ENCODE measurements at regions not wholly inside any gene's neighbourhood (a gene's known extent, or its start where the extent isn't known, plus 50 kb on each side); places are given as distances from the start of the nearest gene placed in this dataset.

- H2AFZ ChIP-seq (ENCODE audit: low read length), result no peak overlapping the region
- no peaks in the 10 kb centered on the region for H3K4me1 ChIP-seq (ENCODE audit: insufficient read depth, low read length, severe bottlenecking)
- no peaks in the 10 kb centered on the region for H3K27me3 ChIP-seq (ENCODE audit: insufficient read depth, low read length)
- no peak overlapping the region for H3K9ac ChIP-seq (ENCODE audit: low read length)
- H3K4me3 ChIP-seq (ENCODE audit: low read depth, low read length, poor library complexity, severe bottlenecking), result no peak overlapping the region
- no peaks in the 10 kb centered on the region for H4K20me1 ChIP-seq (ENCODE audit: insufficient read depth, low read length)
- no peaks in the 10 kb centered on the region for H3F3A ChIP-seq (ENCODE audit: insufficient read depth, low read length)
- H3K9me3 ChIP-seq (ENCODE audit: low read length), result no peaks in the 10 kb centered on the region
- H3K9me2 ChIP-seq (ENCODE audit: low read depth, low read length), result no peaks in the 10 kb centered on the region
- no peaks in the 10 kb centered on the region for H3K79me2 ChIP-seq (ENCODE audit: insufficient read depth, low read length)
- no peaks in the 10 kb centered on the region for H3K36me3 ChIP-seq (ENCODE audit: insufficient read depth, low read length)
- no peak overlapping the region for H3K27ac ChIP-seq (ENCODE audit: low read depth, low read length, poor library complexity, severe bottlenecking)
- no peak for TF ChIP-seq CTCF (IDR thresholded peaks at IDR 0.05; ENCODE audit: low read length)
- no peak for TF ChIP-seq EZH2 (IDR thresholded peaks at IDR 0.05; ENCODE audit: borderline replicate concordance, low read length)
- no peak overlapping the region for H3K4me2 ChIP-seq (ENCODE audit: low read length)
Observed at GRCh38 chr12:128205758-128206157, 61.2 kb upstream of the TMEM132C start.
